Neural cell (in vitro differentiated cells): ENCODE measurements at regions not wholly inside any gene's neighbourhood (a gene's known extent, or its start where the extent isn't known, plus 50 kb on each side); places are given as distances from the start of the nearest gene placed in this dataset.

ENCODE experiments used
- H2AFZ ChIP-seq: fragments of 200-600, 300-800 bp; sonication (generic), shearing (Covaris generic); 2 replicates; pipeline ENCODE4 v1.6.0; 2014; ENCODE audit warnings: low read depth, mild to moderate bottlenecking, antibody characterized with exemption, low read length, moderate library complexity
- H3F3A ChIP-seq: fragments of 200-600 bp; shearing (Covaris generic); 2 replicates; pipeline ENCODE4 v1.6.1; 2016; ENCODE audit warnings: mild to moderate bottlenecking, moderate library complexity, mixed read lengths, antibody characterized with exemption, low read length; ENCODE audit not compliant: insufficient read depth, poor library complexity, severe bottlenecking
- H3K27ac ChIP-seq: fragments of 200-600, 300-800 bp; sonication (generic), shearing (Covaris generic); 2 replicates; pipeline ENCODE4 v1.5.1; 2014; ENCODE audit warnings: mild to moderate bottlenecking, low read length, moderate library complexity
- H3K27me3 ChIP-seq: fragments of 300-800, 200-600 bp; sonication (generic), shearing (Covaris generic); 2 replicates; pipeline ENCODE4 v1.6.0; 2014; ENCODE audit warnings: mild to moderate bottlenecking, low read depth, low read length, moderate library complexity; ENCODE audit not compliant: insufficient read depth
- H3K36me3 ChIP-seq: fragments of 300-800, 200-600 bp; sonication (generic), shearing (Covaris generic); 2 replicates; pipeline ENCODE4 v1.5.1; 2014; ENCODE audit warnings: mild to moderate bottlenecking, antibody characterized with exemption, low read length, moderate library complexity; ENCODE audit not compliant: insufficient read depth
- H3K4me2 ChIP-seq: fragments of 300-800, 200-600 bp; sonication (generic), shearing (Covaris generic); 2 replicates; pipeline ENCODE4 v1.6.0; 2014; ENCODE audit warnings: mild to moderate bottlenecking, low read length
- H3K4me3 ChIP-seq: fragments of 300-800, 200-600 bp; sonication (generic), shearing (Covaris generic); 2 replicates; pipeline ENCODE4 v1.5.1; 2014; ENCODE audit warnings: mild to moderate bottlenecking, low read length, moderate library complexity
- H3K79me2 ChIP-seq: fragments of 200-600 bp; shearing (Covaris generic); replicated peaks from 2 replicates; pipeline ENCODE4 v1.6.0; 2014; ENCODE audit warnings: mild to moderate bottlenecking, low read length, moderate library complexity; ENCODE audit not compliant: insufficient read depth
- H3K9ac ChIP-seq: fragments of 300-800, 200-600 bp; sonication (generic), shearing (Covaris generic); 2 replicates; pipeline ENCODE4 v1.6.1; 2016; ENCODE audit warnings: mild to moderate bottlenecking, low read length, mixed read lengths
- H3K9me2 ChIP-seq: fragments of 200-600 bp; shearing (Covaris generic); 2 replicates; pipeline ENCODE4 v1.6.1; 2016; ENCODE audit warnings: mild to moderate bottlenecking, low read length, mixed read lengths; ENCODE audit not compliant: insufficient read depth
- H3K9me3 ChIP-seq: fragments of 200-600, 300-800 bp; sonication (generic), shearing (Covaris generic); 2 replicates; pipeline ENCODE4 v1.6.1; 2016; ENCODE audit warnings: mild to moderate bottlenecking, mixed run types, low read length, moderate library complexity, mixed read lengths
- H4K20me1 ChIP-seq: fragments of 200-600 bp; shearing (Covaris generic); 2 replicates; pipeline ENCODE4 v1.6.1; 2016; ENCODE audit warnings: mild to moderate bottlenecking, mixed run types; ENCODE audit not compliant: insufficient read depth
- EP300 ChIP-seq: fragments of 450-650 bp; conservative IDR thresholded peaks from 2 replicates; pipeline ENCODE4 v1.6.1; 2014; ENCODE audit warnings: antibody characterized with exemption, mild to moderate bottlenecking, moderate library complexity; ENCODE audit not compliant: poor library complexity, severe bottlenecking
- EZH2 ChIP-seq: fragments of 200-600, 300-800 bp; shearing (Covaris generic), sonication (generic); IDR thresholded peaks from 2 replicates; pipeline ENCODE4 v1.6.1; 2014; ENCODE audit warnings: antibody characterized with exemption, low read length, borderline replicate concordance, mild to moderate bottlenecking; ENCODE audit not compliant: insufficient read depth, poor library complexity, severe bottlenecking
- MXI1 ChIP-seq: fragments of 450-650 bp; conservative IDR thresholded peaks from 2 replicates; pipeline ENCODE4 v1.6.1; 2014; ENCODE audit warnings: antibody characterized with exemption, mild to moderate bottlenecking; ENCODE audit not compliant: poor library complexity, severe bottlenecking
- POLR2AphosphoS5 ChIP-seq: IDR thresholded peaks from 2 replicates; pipeline ENCODE4 v1.6.1; 2012
- RAD21 ChIP-seq: fragments of 450-650 bp; conservative IDR thresholded peaks from 2 replicates; pipeline ENCODE4 v1.6.1; 2014; ENCODE audit warnings: antibody characterized with exemption, mild to moderate bottlenecking, moderate library complexity
- SMC3 ChIP-seq: fragments of 450-650 bp; conservative IDR thresholded peaks from 2 replicates; pipeline ENCODE4 v1.6.1; 2014; ENCODE audit warnings: antibody characterized with exemption, mild to moderate bottlenecking, moderate library complexity; ENCODE audit not compliant: poor library complexity
- TAF1 ChIP-seq: IDR thresholded peaks from 2 replicates; pipeline ENCODE4 v1.6.1; 2012; ENCODE audit warnings: low read depth
- TF ChIP-seq, protein P1 (sequence below): fragments of 450-650 bp; IDR thresholded peaks from 2 replicates; pipeline ENCODE4 v1.5.1; 2014; ENCODE audit warnings: antibody characterized with exemption, mild to moderate bottlenecking, moderate library complexity; ENCODE audit not compliant: poor library complexity, severe bottlenecking
- TF ChIP-seq, protein P2 (sequence below): IDR thresholded peaks from 2 replicates; pipeline ENCODE4 v1.6.1; 2012; ENCODE audit warnings: borderline replicate concordance

DNA sequence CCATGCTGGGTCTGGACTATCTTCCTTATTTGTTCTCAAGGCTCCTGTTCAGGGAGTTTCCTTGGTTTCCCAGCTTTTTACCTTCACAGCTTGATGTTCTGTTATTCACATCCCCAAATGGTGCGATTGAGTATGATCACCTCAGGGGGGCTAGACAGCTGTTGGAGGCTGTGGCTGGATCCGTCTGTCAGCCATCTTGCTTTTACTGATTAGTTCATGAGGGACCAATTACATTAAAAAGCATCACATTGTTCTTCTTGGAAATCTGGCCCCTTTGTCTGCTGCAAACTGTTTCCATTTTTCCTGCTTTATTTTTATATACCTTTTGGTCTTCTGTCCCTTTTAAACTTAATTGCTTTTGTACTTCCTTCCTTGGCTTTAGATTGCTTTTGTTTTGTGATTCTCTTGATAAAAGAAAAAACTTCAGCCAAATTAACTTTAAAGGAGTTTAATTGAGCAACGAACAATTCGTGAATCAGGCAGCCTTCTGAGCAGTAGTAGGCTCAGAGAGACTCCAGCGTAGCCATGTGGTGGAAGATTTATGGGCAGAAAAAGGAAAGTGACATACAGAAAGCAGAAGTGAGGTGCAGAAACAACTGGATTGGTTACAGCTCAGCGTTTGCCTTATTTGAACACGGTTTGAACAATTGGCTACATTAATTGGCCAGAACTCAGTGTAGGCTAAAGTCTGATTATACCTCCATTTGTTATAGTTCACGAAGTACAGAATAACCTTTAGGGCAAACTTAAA, 208.7 kb downstream of the AEBP2 start:
- Histone ChIP-seq H3K4me2 (no peak overlapping the region), H3K9me2 (no peaks in the 10 kb centered on the region), H4K20me1 (no peaks in the 10 kb centered on the region), H3K27me3 (no peaks in the 10 kb centered on the region), H3K36me3 (no peaks in the 10 kb centered on the region), H3K9me3 (no peaks in the 10 kb centered on the region), H3K9ac (no peak overlapping the region), H3K79me2 (no peaks in the 10 kb centered on the region), H3K27ac (no peak overlapping the region), H3F3A (no peaks in the 10 kb centered on the region), H3K4me3 (no peak overlapping the region), H2AFZ (no peak overlapping the region)
- TF ChIP-seq, protein P1, sequence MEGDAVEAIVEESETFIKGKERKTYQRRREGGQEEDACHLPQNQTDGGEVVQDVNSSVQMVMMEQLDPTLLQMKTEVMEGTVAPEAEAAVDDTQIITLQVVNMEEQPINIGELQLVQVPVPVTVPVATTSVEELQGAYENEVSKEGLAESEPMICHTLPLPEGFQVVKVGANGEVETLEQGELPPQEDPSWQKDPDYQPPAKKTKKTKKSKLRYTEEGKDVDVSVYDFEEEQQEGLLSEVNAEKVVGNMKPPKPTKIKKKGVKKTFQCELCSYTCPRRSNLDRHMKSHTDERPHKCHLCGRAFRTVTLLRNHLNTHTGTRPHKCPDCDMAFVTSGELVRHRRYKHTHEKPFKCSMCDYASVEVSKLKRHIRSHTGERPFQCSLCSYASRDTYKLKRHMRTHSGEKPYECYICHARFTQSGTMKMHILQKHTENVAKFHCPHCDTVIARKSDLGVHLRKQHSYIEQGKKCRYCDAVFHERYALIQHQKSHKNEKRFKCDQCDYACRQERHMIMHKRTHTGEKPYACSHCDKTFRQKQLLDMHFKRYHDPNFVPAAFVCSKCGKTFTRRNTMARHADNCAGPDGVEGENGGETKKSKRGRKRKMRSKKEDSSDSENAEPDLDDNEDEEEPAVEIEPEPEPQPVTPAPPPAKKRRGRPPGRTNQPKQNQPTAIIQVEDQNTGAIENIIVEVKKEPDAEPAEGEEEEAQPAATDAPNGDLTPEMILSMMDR = no peak
- TF ChIP-seq, protein P2, sequence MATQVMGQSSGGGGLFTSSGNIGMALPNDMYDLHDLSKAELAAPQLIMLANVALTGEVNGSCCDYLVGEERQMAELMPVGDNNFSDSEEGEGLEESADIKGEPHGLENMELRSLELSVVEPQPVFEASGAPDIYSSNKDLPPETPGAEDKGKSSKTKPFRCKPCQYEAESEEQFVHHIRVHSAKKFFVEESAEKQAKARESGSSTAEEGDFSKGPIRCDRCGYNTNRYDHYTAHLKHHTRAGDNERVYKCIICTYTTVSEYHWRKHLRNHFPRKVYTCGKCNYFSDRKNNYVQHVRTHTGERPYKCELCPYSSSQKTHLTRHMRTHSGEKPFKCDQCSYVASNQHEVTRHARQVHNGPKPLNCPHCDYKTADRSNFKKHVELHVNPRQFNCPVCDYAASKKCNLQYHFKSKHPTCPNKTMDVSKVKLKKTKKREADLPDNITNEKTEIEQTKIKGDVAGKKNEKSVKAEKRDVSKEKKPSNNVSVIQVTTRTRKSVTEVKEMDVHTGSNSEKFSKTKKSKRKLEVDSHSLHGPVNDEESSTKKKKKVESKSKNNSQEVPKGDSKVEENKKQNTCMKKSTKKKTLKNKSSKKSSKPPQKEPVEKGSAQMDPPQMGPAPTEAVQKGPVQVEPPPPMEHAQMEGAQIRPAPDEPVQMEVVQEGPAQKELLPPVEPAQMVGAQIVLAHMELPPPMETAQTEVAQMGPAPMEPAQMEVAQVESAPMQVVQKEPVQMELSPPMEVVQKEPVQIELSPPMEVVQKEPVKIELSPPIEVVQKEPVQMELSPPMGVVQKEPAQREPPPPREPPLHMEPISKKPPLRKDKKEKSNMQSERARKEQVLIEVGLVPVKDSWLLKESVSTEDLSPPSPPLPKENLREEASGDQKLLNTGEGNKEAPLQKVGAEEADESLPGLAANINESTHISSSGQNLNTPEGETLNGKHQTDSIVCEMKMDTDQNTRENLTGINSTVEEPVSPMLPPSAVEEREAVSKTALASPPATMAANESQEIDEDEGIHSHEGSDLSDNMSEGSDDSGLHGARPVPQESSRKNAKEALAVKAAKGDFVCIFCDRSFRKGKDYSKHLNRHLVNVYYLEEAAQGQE = no peak
- no peak for TF ChIP-seq POLR2AphosphoS5
- TF ChIP-seq EZH2 = no peak
- TF ChIP-seq SMC3 = no peak
- no peak for TF ChIP-seq EP300
- TF ChIP-seq RAD21 = no peak
- TF ChIP-seq TAF1 = no peak
- no peak for TF ChIP-seq MXI1

DNA sequence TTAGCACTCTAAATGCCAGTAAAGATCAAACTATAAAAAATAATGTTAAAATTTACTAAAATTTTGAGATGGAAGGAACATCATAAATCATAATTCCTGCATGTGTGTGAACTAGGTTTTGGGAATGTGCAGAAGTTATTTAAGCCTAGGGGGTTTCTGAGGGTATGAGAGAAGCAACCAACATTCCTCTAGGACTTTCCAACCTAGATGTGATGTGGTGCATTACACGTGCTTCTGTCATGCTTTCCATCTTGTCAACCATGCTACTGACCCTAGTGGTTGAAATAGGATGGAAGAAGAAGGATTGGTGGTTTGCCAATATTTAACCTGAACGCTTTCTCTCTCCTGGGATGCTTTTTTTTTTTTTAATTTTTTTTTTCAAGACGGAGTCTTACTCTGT, 209.3 kb downstream of the AEBP2 start:
- H3K27ac ChIP-seq = no peak overlapping the region
- no peak overlapping the region for H2AFZ ChIP-seq
- no peak overlapping the region for H3K4me3 ChIP-seq
- no peak overlapping the region for H3K9ac ChIP-seq
- H3K9me2 ChIP-seq = no peaks in the 10 kb centered on the region
- H3K36me3 ChIP-seq = no peaks in the 10 kb centered on the region
- no peak for TF ChIP-seq POLR2AphosphoS5
- no peak for TF ChIP-seq TAF1
- no peak for TF ChIP-seq EZH2
- TF ChIP-seq RAD21 = no peak
- TF ChIP-seq, protein P1 = no peak
- TF ChIP-seq, protein P2 = no peak
- TF ChIP-seq MXI1 = no peak
- no peak for TF ChIP-seq SMC3
- TF ChIP-seq EP300 = no peak
- no peaks in the 10 kb centered on the region for H3K9me3 ChIP-seq
- H3F3A ChIP-seq = no peaks in the 10 kb centered on the region
- no peaks in the 10 kb centered on the region for H4K20me1 ChIP-seq
- no peaks in the 10 kb centered on the region for H3K27me3 ChIP-seq
- no peak overlapping the region for H3K4me2 ChIP-seq
- H3K79me2 ChIP-seq = no peaks in the 10 kb centered on the region
